Upper lobe of left lung (tissue), 6 donors: ENCODE measurements at regions not wholly inside any gene's neighbourhood (a gene's known extent, or its start where the extent isn't known, plus 50 kb on each side); places are given as distances from the start of the nearest gene placed in this dataset.

Experiments used
- ATAC-seq, 2 donors: fragments of 200-7000 bp; cut with Tn5 transposase; one replicate each; pipeline ENCODE4 v1.9.1; 2022; ENCODE audit warnings: mild to moderate bottlenecking in 2 of 2, moderate library complexity in 2 of 2; ENCODE audit not compliant: low FRiP score in 2 of 2
- DNase-seq, 2 donors: peaks; one replicate each; pipeline ENCODE4 v3.0.0-alpha.2; 2019 to 2020
- H3K27ac ChIP-seq, 4 donors: fragments of 200-600 bp; sonication (generic); one replicate each; pipeline ENCODE4 v1.5.1; 2016 to 2019
- H3K27me3 ChIP-seq, 4 donors: fragments of 200-600 bp; sonication (generic); one replicate each; pipeline ENCODE4 v1.5.1; 2017 to 2019
- H3K36me3 ChIP-seq, 4 donors: fragments of 200-600 bp; sonication (generic); one replicate each; pipeline ENCODE4 v1.5.1; 2016 to 2019
- H3K4me1 ChIP-seq, 4 donors: fragments of 200-600 bp; sonication (generic); one replicate each; pipeline ENCODE4 v1.5.1; 2018 to 2019
- H3K4me3 ChIP-seq, 4 donors: fragments of 200-600 bp; sonication (generic); one replicate each; pipeline ENCODE4 v1.5.1; 2017 to 2019; ENCODE audit warnings: mild to moderate bottlenecking in 2 of 4, moderate library complexity in 1 of 4
- H3K9me3 ChIP-seq, 4 donors: fragments of 200-600 bp; sonication (generic); one replicate each; pipeline ENCODE4 v1.5.1; 2018 to 2019
- EP300 ChIP-seq, 4 donors: sonication (generic); formaldehyde crosslinking; IDR thresholded peaks; one replicate each; pipeline ENCODE4 v1.5.1; 2017; ENCODE audit warnings: antibody characterized with exemption in 4 of 4, control low read depth in 2 of 4
- POLR2A ChIP-seq, 4 donors: fragments of 450-650 bp; IDR thresholded peaks; one replicate each; pipeline ENCODE4 v1.5.1; 2016 to 2017; ENCODE audit warnings: antibody characterized with exemption in 4 of 4, mild to moderate bottlenecking in 2 of 4
- POLR2AphosphoS5 ChIP-seq, 2 donors: sonication (generic); formaldehyde crosslinking; IDR thresholded peaks; one replicate each; pipeline ENCODE4 v1.5.1; 2017; ENCODE audit warnings: antibody characterized with exemption in 2 of 2
- WGBS, 2 donors: methylation state at CpG; one replicate each; pipeline ENCODE4 v1.1.5; 2017 to 2018; 5-methylcytosine and 5-hydroxymethylcytosine counted together
- TF ChIP-seq, protein P1 (sequence below), 6 experiments: fragments of 450-650 bp in 4 of 6; fragments of 200-600 bp in 2 of 6; sonication (generic) in 2 of 6; IDR thresholded peaks; one replicate each; pipeline ENCODE4 v1.5.1; 2016 to 2019; ENCODE audit warnings: antibody characterized with exemption in 6 of 6
- donor health status: DM: no; HTN: no; CAD: no; lungs with moderate emphysema.
- donor health status: DM: no; HTN: yes; CAD: no; lungs with severe emphysema.

DNA sequence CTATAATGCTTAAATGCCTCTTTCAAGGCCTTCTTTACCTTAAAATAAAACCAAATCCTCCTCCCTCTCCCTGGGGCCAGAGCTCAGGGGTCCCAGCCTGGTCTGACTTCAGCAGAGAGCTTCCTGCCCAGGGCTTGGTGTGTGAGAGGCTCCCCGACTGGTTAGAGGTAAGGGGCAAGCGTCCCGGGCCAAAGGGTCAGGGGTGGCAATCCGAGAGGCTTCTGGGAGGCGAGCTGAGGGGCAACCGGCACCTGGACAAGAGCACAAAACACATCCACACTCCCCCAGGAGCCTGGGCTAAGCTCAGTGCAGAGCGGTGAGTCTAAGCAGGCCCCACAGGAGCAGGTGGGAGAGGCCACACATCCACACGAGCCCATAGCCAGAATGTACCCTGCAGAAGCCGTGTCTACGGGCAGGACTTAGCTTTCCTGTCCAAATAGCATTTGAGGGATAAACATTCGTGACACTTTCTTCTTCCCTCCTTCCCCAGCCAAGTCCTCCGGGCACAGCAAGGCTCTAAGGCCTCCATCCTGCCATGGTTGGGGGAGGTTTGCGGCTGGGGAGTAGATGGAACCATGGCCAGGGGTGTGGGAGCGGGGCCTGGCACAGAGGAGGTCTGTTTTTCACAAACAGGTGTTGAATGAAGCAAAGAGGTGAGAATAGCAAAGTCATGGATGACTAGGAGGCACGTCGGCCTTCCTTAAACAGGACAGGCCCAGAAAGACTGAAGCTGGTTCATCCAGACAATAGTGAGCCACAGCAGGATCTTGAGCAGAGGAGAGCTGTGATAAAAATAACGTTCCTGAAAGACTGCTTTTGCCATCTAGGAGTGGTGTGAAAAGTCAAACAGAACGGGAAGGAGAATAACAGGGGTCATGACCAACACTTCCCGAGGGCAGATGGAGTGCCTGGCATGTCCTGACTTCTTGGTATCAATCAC, 98.7 kb upstream of the IQSEC1 start:
- WGBS, 2 donors, result 76 to 80% methylated on average over 12 to 19 of the region's 19 CpGs
- H3K27ac ChIP-seq, result no peak overlapping the region
- no peaks in the 10 kb centered on the region for H3K27me3 ChIP-seq
- no peaks in the 10 kb centered on the region for H3K36me3 ChIP-seq
- H3K4me1 ChIP-seq, result no peaks in the 10 kb centered on the region
- H3K4me3 ChIP-seq, result no peak overlapping the region
- no peaks in the 10 kb centered on the region for H3K9me3 ChIP-seq
- TF ChIP-seq EP300 (IDR thresholded peaks at IDR 0.05), result no peak
- TF ChIP-seq POLR2AphosphoS5 (IDR thresholded peaks at IDR 0.05), result no peak
- TF ChIP-seq POLR2A (IDR thresholded peaks at IDR 0.05), result no peak
- no peak for ATAC-seq
- DNase-seq, result no peak

DNA sequence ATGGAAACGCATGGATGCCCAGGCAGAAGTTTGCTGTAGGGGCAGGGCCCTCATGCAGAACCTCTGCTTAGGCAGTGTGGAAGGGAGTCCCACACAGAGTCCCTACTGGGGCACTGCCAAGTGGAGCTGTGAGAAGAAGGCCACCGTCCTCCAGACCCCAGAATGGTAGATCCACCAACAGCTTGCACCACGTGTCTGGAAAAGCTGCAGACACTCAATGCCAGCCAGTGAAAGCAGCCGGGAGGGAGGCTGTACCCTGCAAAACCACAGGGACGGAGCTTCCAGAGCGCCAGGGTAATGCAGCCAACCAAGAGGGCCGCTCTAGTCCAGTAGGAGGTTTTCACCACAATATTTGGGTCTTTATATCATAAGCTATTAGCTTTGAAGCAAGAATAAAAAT, 97.1 kb upstream of the IQSEC1 start:
- Histone ChIP-seq H3K4me1 (no peaks in the 10 kb centered on the region), H3K4me3 (no peak overlapping the region), H3K27ac (no peak overlapping the region), H3K36me3 (no peaks in the 10 kb centered on the region), H3K9me3 (no peaks in the 10 kb centered on the region), H3K27me3 (no peaks in the 10 kb centered on the region)
- 72 to 73% methylated on average over 3 to 7 of the region's 7 CpGs for WGBS, 2 donors
- ATAC-seq (no peak), DNase-seq (no peak)
- TF ChIP-seq POLR2AphosphoS5 (IDR thresholded peaks at IDR 0.05) (no peak), EP300 (IDR thresholded peaks at IDR 0.05) (no peak), POLR2A (IDR thresholded peaks at IDR 0.05) (no peak)
- TF ChIP-seq, protein P1, sequence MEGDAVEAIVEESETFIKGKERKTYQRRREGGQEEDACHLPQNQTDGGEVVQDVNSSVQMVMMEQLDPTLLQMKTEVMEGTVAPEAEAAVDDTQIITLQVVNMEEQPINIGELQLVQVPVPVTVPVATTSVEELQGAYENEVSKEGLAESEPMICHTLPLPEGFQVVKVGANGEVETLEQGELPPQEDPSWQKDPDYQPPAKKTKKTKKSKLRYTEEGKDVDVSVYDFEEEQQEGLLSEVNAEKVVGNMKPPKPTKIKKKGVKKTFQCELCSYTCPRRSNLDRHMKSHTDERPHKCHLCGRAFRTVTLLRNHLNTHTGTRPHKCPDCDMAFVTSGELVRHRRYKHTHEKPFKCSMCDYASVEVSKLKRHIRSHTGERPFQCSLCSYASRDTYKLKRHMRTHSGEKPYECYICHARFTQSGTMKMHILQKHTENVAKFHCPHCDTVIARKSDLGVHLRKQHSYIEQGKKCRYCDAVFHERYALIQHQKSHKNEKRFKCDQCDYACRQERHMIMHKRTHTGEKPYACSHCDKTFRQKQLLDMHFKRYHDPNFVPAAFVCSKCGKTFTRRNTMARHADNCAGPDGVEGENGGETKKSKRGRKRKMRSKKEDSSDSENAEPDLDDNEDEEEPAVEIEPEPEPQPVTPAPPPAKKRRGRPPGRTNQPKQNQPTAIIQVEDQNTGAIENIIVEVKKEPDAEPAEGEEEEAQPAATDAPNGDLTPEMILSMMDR (IDR thresholded peaks at IDR 0.05), result no peak

DNA sequence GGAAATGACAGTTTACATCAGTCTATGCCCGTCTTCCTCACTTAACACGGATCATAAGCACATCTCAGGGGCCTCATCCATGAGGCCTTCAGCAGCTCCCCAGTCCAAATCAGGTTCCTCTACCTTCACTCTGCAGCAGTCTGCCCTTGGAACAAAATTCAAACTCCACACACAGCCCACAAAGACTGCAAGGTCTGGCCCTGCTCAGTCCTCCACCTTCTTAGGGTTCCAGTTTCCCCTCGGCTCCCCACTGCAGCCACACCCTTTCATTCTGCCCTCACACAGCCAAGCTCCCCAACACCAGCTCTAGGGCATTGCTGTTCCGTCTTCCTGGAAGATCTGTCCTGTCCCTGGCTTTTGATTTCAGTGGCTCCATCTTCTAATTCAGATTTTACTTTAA, 95.2 kb upstream of the IQSEC1 start:
- DNase-seq (no peak), ATAC-seq (no peak)
- TF ChIP-seq POLR2A (IDR thresholded peaks at IDR 0.05) (no peak), EP300 (IDR thresholded peaks at IDR 0.05) (no peak)
- H3K4me1 ChIP-seq, result no peaks in the 10 kb centered on the region
- H3K27ac ChIP-seq, result no peak overlapping the region
- no peaks in the 10 kb centered on the region for H3K36me3 ChIP-seq
- no peak overlapping the region for H3K4me3 ChIP-seq
- H3K27me3 ChIP-seq, result no peaks in the 10 kb centered on the region
- WGBS, 2 donors, result 79 to 80% methylated on average over 4 of the region's 4 CpGs
- H3K9me3 ChIP-seq, result no peaks in the 10 kb centered on the region

DNA sequence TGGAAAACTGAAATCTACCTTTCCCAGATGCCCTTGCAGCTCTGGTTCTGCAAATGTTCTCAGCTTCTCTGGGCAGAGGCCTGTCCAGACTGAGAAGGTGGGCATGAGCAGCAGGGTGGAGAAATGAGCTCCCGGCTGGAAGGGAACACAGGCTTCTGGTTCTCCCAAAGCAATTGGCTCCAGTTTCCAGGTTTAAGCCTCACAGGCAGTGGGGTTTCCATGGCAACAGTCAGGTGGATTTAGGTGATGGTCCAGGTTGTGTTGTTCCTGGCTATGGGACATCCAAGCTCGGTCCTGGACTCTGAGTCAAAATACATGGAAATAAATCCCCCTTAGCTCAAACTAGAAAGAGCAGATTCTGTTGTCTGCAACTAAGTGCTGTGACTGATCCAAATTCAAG, 94.6 kb upstream of the IQSEC1 start:
- 59 to 92% methylated on average over 2 of the region's 2 CpGs for WGBS, 2 donors
- ATAC-seq, result no peak
- Histone ChIP-seq H3K9me3 (no peaks in the 10 kb centered on the region), H3K4me3 (no peak overlapping the region), H3K27ac (no peak overlapping the region), H3K36me3 (no peaks in the 10 kb centered on the region), H3K4me1 (no peaks in the 10 kb centered on the region), H3K27me3 (no peaks in the 10 kb centered on the region)
- no peak for DNase-seq
- TF ChIP-seq, protein P1 (IDR thresholded peaks at IDR 0.05), result no peak
- TF ChIP-seq EP300 (IDR thresholded peaks at IDR 0.05), result no peak
- TF ChIP-seq POLR2AphosphoS5 (IDR thresholded peaks at IDR 0.05), result no peak
- TF ChIP-seq POLR2A (IDR thresholded peaks at IDR 0.05), result no peak

DNA sequence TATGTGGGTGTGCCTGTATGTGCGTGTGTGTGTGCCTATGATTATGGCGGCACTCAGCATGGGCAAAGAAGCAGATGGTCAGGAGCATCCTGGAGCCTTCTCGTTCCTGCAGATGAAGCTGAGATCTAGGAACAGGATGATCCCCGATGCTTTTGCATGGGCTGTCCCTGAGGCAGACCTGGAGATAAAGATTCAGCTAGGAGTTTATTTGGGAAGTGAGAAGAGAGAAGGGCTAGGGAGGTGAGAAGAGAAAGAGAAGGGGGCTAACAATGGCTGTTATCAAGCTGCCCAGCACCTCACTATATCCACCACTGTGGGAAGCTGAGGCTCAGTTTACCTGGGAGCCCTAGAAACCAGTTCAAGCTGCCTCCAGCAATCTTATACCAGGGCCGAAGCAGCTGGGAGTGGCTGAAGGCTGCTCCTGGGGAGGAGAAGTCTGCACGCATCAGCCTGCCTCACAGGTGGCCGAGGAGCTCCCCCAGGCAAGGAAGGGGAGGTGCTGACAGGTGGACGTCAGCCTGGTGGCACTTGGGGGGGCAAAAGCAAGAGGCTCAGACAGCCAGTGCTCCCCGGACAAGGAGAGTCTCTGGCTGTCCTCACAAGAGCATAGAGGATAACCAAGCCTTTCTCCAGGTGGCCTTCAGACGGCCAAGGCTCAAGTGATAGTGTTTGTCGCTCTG, 94.0 kb upstream of the IQSEC1 start:
- WGBS, 2 donors, result 76 to 83% methylated on average over 9 to 11 of the region's 11 CpGs
- Histone ChIP-seq H3K27me3 (no peaks in the 10 kb centered on the region), H3K4me1 (no peaks in the 10 kb centered on the region), H3K9me3 (no peaks in the 10 kb centered on the region), H3K27ac (no peak overlapping the region), H3K4me3 (no peak overlapping the region), H3K36me3 (no peaks in the 10 kb centered on the region)
- ATAC-seq (no peak), DNase-seq (no peak)
- TF ChIP-seq POLR2A (IDR thresholded peaks at IDR 0.05) (no peak), POLR2AphosphoS5 (IDR thresholded peaks at IDR 0.05) (no peak), EP300 (IDR thresholded peaks at IDR 0.05) (no peak)
- TF ChIP-seq, protein P1 (IDR thresholded peaks at IDR 0.05), result no peak
